Medulla oblongata (tissue), 1 donor: ENCODE measurements at regions not wholly inside any gene's neighbourhood (a gene's known extent, or its start where the extent isn't known, plus 50 kb on each side); places are given as distances from the start of the nearest gene placed in this dataset.

Experiments used
- DNase-seq: peaks from one replicate; pipeline ENCODE4 v3.0.0-alpha.2; 2015; ENCODE audit errors: extremely low spot score

DNA sequence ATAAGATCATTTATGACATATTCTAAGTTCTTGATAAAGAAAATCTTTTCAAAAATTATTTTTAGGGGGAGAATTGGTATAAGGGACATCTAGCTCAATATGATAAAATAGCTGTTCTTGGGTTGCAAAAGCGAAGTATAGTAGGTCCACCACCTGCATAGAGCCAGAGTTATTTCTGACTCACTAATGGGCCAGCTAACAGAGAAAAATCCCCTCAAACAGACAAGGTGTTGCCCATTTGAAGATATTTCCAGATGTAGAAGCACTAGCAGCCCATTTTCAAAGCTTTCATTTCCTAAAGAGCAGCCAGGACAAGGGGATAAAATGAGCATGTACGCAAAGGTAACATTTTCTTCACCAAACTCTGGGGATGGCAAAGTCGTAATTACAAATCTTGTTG lies 165.7 kb upstream of the FN1 start:
- no peak for DNase-seq

DNA sequence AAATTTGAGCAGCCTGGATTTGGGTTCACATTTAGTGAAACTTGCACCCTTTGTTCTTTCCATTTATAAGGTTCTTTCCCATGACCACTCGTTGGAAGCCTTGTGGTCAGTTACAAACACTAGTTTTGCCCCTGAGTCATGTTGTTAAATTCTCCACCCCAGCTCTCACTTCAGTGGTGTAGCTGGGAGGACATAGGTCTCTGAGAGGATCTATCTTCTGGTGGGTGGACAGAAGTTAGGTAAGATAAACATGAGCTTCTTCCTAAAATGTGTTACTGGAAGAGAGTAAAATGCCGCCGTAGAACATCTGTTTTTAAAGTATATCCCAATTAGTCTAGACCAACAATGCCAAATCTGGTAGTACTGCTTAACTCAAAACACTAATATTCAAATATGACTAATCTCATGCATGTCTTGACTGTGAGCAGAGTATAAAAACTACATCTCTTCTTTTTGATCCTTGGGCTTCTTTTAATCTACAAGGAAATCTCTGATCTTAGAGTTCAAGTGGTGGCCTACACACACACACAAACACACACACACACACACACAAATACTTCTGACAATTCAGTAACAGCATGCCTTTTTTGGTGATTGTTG lies 162.6 kb upstream of the FN1 start:
- DNase-seq, result no peak

DNA sequence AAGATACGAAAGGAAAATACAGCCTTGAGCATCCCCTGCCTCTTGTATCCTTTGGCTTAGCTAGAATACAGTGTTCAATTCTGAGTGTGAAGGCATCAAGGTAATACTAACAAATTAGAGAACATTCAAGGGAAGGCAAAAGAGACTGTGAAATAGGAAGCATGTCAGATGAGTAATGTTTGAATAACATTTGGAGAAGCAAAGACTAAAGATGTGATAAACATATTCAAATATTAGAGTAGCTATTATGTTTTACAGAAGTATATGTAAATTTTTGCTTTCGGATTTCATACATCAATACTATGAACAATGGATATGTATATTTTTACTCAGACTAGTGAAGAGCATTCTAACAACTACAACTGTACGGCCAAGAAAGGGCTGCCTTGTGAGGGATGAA lies 161.7 kb upstream of the FN1 start:
- no peak for DNase-seq

DNA sequence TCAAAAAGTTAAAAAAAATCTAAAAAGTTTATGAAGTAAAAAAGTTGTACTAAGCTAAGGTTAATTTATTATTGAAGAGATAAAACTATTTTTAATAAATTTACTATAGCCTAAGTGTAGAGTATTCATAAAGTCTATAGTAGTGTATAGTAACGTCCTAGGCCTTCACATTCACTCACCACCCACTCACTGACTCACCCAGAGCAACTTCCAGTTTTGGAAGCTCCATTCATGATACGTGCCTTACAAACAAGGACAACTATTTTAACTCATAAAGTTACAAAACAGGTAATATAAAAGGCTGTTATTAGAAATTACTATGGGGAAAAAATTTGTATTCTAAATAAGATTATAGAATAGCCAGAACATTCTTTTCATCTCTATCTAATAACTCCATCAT lies 158.9 kb upstream of the FN1 start:
- DNase-seq, result no peak

DNA sequence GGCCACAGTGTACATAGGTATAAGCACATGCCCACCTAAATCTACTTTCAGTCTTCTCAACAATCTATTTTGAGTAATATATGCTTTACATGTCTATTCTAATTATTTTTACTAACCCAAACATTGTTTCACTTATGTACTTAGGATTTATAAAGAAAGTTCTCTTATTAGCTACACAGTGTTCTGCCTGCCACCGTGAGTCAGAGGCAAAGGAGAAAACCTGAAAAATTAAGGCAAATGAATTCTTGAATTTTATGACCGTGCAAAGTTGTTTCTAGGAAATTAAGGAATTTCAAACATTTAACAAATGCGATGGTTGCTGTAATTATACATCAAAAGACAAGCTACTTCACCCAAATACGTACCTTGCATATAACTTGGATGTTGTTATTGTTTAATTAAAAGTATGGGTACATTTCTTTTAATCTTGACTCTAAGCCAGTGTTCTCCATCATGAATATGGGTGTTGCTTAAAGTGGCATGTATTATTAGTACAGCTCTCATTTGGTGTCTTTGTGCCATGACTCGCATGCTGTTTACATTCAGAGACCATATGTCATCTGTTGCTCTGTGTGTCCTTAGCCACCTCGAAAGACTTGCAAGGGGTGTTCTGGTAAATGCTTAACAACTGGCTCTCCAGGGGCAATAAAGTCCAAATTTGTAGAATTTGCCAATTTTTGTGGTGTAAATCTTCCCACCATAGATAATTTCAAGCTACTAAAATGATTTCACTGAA lies 154.3 kb upstream of the FN1 start:
- DNase-seq, result no peak

DNA sequence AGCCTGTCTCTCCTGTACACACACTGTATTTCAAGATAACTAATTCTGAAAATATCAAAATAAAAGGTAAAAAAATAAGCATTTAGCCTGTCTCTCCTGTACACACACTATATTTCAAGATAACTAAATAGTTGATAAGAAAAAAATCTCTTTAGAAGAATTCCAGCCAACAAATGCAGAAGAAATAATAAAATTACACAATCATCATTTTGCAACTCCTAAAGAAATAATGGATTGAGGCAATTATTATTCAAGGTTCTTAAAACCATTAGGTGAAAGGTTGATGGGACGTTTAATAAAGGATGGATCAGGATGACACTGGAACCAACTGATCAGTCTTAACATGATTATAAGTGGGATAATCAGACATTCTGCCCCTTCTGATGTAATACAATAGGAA lies 148.0 kb upstream of the FN1 start:
- DNase-seq, result no peak

DNA sequence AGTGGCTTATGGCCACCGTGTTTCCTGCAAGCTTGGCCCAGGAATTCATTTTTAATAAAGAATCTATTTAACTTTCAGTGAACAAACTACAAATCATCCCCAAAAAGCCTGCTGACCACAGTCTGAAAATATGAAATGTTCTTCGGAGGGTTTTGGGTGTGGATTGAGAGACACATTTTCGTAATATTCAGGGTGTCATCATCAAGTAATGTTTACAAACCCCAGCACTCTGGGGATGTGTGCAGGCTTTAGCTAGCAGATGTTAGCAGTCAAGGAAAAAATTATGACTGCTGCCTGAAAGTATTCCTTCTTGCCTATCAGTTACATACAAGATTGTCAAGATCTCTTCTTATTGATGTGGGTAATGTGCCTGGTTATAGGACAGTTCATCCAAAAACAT lies 143.9 kb upstream of the FN1 start:
- no peak for DNase-seq

DNA sequence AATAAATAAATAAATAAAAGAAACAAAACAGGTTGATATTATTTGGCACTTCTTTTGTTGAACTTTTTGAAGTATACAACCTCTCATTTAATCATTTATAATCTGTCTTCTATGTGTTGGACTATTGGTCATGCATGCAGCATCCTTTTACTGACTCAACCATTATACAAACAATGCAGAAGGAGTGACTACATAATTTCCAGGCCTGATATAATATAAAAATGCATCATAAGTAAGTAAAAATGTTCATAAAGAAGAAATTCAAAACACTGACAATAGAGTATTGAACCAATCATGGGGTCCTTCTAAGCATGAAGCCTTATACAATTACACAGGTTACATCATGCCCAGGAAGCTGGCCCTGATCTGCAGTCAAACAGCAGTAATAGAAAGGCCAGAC lies 141.5 kb upstream of the FN1 start:
- DNase-seq, result no peak

DNA sequence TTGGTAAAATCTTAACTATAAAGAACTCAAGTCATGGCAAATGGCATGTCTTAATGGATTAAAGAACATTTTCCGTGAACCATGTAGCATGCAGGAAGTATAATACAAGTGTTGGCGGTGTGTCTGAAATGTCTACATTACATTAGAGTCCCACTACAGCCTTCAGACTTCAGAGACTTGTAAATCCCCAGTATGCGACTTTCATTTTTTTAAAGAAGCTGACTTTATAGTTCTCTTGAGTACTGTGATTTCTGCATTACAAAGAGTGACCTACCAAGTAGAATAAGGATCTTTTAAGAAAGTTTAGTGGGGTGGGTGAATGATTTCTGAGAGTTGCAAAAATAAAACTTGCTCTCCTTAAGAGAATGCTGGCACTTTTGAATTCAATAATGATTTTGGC lies 140.7 kb upstream of the FN1 start:
- DNase-seq, result no peak

DNA sequence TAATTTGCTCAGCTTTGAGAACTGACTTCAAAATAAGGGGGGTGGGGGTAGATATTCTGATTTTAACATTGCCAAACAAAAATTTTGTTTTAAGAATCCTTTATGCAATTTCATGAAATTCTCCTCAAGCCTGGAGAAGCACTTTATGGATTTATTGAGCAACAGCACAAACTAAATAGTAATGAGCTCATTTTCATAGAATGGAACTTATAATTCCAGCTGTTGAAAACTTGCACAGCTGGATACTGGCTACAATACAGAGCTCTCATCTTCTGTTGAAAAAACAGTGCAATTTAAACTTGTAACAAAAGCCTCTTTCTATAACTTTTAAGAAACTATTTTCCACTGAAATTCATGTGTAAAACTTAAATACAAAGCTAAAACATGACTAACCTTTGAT lies 137.6 kb upstream of the FN1 start:
- no peak for DNase-seq

DNA sequence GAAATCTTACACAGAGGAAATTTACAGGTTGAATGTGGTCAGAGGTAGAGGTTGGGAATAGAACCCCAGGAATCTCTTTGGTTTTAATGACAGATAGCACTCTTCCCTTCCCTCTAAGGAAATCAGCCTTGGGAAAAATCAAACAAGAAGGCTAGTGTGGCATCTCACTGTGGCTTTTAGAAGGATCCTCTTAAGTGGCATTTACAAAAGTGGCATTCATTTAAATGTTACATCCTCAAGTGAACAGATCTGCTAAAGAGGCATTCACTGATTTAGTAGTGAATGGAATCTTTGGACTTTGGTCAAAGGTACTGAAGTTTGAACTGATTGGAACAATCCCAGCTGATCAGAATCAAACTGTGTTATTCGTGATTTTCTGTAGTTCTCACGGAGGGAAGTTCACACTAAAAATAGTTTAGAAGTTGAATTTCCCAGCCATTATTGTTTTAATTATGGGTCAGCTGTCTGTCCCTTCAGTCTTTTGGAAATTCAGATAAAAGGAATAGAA lies 136.5 kb upstream of the FN1 start:
- DNase-seq, result no peak

DNA sequence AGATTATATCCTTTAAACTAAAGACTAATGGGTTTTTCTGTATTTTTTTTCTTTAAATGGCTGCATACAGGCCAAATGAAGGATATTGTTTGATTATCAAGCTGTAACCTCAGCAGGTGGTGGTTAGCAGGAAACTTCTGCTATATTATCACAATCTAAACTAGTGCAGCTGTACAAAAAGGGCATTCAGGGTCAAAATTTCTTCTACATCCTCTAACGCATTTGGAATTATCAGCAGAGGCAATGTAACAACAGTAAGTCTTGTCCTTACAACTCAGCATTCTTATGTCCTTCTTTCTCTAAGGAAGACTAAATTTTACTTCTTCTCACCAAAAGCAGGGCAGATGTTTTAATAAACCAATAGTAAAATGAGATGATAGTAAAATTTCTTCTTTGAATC lies 135.8 kb upstream of the FN1 start:
- no peak for DNase-seq

DNA sequence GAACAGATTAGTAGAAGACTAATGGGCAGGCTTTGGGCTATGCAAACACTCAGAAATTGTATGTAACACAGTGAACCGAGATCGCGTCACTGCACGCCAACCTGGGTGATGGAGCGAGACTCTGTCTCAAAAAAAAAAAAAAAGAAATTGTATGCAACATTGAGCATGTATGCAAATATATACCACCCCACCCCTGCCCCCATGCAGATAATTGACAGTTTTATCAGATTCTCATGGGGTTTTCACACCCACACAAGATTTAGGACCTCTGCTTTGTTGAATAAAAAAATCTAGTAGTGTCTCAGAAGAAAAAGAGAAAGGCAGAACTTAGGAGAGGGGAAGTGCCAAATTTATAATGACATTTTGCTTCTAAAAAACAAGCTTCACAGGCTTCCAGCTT lies 131.6 kb upstream of the FN1 start:
- no peak for DNase-seq

DNA sequence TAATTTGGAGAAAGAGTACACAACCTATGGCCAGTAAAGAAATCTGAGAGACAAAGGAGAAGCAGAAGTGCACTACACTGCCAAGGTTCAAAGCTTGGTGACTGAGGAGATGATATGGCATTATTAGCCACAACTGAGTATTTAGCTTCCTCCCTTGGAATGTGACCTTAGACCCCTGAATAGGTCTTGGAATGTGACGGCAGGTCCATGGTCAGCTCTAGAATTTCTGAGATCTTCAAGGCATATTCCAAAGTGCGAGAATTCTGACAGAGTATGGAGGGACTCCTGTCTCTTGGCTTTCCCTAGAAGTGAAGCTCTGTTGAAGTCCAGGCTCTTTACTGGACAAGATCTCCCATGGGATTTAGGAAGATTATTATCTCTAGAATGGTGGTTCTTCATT lies 130.0 kb upstream of the FN1 start:
- DNase-seq, result no peak

DNA sequence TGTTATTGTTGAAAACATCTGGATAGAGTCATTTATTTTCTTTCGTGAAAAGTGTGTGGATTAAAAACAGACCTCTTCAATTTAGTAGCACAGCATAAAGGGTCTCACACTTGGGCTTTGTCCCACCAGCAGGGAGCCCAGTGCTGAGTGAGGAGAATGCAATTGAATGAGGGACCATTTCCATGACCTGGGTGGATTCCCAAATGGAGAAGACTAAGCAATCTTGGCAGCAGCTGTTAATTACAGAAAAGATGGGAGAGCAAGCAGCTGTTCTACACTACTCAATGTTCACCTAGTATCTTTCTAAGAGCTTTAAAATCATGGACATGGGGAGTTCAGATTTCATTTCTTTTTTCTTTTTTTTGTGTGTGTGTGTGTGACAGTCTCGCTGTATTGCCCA lies 121.8 kb upstream of the FN1 start:
- no peak for DNase-seq

DNA sequence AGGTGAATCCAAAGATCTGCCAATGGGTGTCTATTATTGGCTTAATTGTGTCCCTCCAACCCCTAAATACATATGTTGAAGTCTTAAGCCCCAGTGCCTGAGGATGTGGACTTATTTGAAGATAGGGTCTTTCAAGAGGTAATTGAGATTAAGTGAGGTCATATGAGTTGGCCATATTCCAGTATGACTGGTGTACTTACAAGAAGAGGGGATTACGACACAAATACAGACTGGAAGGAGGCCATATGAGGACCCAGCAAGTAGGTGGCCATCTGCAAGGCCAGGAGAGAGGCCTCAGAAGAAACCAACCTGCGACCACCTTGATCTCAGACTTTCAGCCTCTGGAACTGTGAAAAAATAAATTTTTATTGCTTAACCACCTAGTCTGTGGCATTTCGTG lies 121.1 kb upstream of the FN1 start:
- no peak for DNase-seq

DNA sequence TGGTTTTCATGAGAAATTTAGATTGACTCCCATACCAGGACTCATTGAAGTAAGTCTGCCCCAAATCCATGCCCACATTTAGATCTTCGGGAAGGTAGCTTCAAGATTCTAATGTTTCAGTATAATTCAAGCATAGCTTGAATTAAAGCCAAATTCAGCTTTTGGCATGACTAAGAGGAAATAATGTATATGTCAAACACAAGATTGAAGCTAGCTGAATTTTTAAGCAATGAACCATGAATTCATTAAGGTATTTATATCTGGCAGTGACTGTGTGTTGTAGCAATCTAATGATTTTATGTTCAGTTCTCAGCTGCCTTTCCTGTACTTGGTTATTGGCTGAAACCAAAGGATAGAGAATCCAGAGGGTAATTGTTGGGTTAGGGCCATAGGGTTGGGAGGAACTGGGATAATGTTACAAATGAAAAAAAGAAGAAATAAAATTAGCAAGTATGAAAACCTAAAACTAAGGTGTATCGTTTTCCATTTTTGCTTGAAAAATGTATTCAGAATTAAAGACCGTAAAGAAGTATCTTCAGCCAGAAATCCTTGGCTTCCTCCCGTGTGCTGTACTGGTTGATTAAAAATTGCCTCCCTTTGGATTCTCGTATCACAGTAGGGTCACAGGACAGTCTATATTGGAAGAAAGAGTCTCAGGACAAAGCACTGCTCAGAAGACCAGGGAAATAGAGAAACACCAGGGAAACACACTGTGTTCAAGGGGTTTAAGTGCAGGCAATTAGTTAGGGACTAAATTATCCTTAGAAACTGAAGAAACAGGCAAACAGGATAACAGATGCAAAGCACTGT lies 119.0 kb upstream of the FN1 start:
- no peak for DNase-seq

DNA sequence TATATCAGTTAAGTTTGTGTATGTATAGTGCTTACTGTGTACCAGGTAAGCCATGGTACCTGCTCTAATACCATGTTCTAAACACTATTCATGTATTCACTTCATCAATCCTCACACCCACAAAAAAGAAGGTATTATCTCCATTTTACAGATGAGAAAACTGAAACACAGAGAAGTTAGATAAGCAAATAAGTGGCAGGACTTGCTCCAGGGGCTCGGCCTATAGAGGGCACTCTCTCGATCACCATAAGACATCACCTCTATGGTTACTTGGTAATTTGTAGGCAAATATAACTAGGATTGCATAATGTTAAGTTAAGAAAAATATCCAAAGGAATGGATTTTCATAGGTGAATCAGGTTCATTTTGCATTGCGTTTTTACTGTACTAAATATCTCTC lies 118.1 kb upstream of the FN1 start:
- no peak for DNase-seq

DNA sequence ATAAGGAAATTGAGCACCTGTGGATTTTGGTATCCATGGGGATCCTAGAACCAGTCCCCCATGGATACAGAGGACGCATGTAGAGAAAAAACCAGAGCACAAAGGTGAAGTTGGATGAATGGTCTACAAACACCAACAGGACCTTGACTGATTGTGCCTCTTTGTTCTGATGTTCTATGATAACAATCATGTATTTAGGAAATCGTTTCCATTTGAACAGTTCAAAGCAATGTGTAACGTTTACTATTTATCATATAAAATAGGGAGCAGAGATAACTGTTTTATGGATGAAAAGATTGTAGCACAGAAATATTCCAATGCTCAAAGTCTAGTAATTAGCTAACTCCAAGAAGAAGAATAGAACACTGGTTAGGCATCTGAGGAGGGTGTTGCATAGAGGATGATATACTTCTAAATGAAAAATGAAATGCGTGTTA lies 116.3 kb upstream of the FN1 start:
- no peak for DNase-seq

DNA sequence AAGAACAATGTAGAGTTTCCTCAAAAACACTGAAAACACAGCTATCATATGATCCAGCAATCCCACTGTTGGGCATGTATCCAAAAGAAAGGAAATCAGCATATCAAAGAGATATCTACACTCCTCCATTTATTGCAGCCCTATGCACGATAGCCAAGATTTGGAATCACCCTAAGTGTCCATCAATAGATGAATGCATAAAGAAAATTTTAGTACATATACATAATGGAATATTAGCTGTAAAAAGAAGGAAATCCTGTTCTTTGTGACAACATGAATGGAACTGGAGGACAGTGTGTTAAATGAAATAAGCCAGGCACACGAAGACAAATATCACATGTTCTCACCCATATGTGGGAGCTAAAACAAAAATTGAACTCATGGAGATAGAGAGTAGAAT lies 114.5 kb upstream of the FN1 start:
- no peak for DNase-seq

DNA sequence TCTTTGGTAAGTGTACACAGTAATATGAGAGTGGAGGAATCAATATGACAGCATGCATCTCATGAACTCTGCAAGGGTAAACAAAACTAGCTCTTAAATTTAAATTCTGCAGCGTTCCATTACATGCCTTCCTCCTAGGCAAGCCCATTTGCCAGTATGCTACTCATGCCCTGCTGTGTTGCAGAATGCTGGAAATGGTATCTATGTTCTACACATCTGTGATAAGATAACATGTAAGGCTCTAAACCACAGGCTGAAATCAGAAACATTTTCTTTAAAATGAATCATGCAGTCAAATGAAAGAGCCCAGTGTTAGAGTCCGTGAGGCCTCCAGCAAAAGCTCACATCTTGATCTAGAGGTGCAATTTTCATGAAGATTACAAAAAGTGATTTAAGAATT lies 112.8 kb upstream of the FN1 start:
- no peak for DNase-seq

DNA sequence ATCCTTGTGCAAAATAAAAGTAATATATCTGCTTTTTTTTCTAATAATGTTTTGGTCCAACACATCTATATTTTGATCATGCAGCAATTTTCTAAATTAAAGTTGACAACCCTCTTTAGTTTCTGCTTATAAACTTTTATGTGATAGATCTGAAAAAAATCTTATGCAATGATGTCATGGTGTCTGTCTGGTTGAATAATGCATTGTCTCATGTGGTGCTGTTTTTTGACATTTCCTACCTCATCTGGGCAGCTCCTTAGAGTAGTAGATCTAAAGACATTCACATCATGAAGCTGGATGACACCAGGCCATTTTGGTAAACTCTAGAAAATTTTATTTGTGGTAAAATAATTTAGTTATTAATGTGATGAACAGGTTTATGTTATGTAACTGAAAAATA lies 106.8 kb upstream of the FN1 start:
- no peak for DNase-seq

DNA sequence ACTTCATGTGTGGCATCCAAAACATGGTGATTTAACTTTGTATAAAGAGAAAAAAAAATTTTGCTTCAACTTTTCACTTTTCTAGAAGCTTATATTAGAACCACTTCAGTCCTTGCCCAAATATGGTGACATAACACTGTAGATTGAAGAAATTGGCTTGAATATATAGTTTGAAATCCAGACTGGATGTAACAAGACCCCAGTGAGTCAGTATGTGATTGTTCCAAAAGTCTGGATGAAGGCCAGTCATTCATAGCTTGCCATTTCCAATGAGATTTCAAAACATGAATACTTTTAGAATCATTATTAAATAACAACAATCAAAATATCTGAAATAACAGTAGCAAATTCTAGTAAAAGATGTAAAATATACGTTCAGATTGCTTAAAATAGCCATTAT lies 104.8 kb upstream of the FN1 start:
- no peak for DNase-seq
